WTC11 (cell line): ENCODE measurements at regions not wholly inside any gene's neighbourhood (a gene's known extent, or its start where the extent isn't known, plus 50 kb on each side); places are given as distances from the start of the nearest gene placed in this dataset.
A peak's percentile ranks its signal among the peaks of the same experiment; 100 is the strongest.

ENCODE experiments used
- ATAC-seq: fragments of 200-7000 bp; cut with Tn5 transposase; 2 replicates; pipeline ENCODE4 v1.10.0; 2021; ENCODE audit warnings: mild to moderate bottlenecking, moderate library complexity
- CTCF ChIA-PET: fragments of 300-600 bp; sonication (Branson Sonifier 250); formaldehyde crosslinking; loops from one replicate; lab custom pipeline; 2021; ENCODE audit warnings: antibody characterized with exemption; lab: Charles Lee
- POLR2A ChIA-PET: fragments of 350-600 bp; sonication (Branson Sonifier 250); formaldehyde crosslinking; loops from one replicate; lab custom pipeline; 2021; ENCODE audit warnings: antibody characterized with exemption; lab: Charles Lee
- DNase-seq: peaks from one replicate; pipeline ENCODE4 v3.0.0; 2021; ENCODE audit warnings: low spot score
- H3K27ac Mint-ChIP-seq: 2 replicates; pipeline ENCODE4 v1.8.0; 2021; ENCODE audit warnings: mixed read lengths
- H3K27me3 Mint-ChIP-seq: 2 replicates; pipeline ENCODE4 v1.8.0; 2021; ENCODE audit warnings: low read depth, mild to moderate bottlenecking, moderate library complexity, mixed read lengths
- H3K36me3 Mint-ChIP-seq: 2 replicates; pipeline ENCODE4 v1.8.0; 2021; ENCODE audit warnings: mixed read lengths
- H3K4me1 Mint-ChIP-seq: 2 replicates; pipeline ENCODE4 v1.8.0; 2022; ENCODE audit warnings: mixed read lengths
- H3K4me3 Mint-ChIP-seq: 2 replicates; pipeline ENCODE4 v1.8.0; 2021; ENCODE audit warnings: mild to moderate bottlenecking, moderate library complexity, mixed read lengths
- H3K9me3 Mint-ChIP-seq: 2 replicates; pipeline ENCODE4 v1.8.0; 2021; ENCODE audit warnings: mixed read lengths
- ATF1 ChIP-seq: sonication (generic); formaldehyde crosslinking; IDR thresholded peaks from 2 replicates; pipeline ENCODE4 v1.8.1; 2023; ENCODE audit warnings: mild to moderate bottlenecking, moderate library complexity, missing genetic modification reagents
- CBFB ChIP-seq: sonication (generic); formaldehyde crosslinking; IDR thresholded peaks from 2 replicates; pipeline ENCODE4 v1.8.1; 2022; ENCODE audit warnings: mild to moderate bottlenecking, low read depth, missing genetic modification reagents
- CREB1 ChIP-seq: sonication (generic); formaldehyde crosslinking; IDR thresholded peaks from 2 replicates; pipeline ENCODE4 v1.8.0; 2023; ENCODE audit warnings: mild to moderate bottlenecking, missing genetic modification reagents
- E2F5 ChIP-seq: sonication (generic); formaldehyde crosslinking; IDR thresholded peaks from 2 replicates; pipeline ENCODE4 v1.8.1; 2022; ENCODE audit warnings: mild to moderate bottlenecking, moderate library complexity, missing genetic modification reagents
- FOXJ3 ChIP-seq: sonication (generic); formaldehyde crosslinking; IDR thresholded peaks from 2 replicates; pipeline ENCODE4 v1.9.0; 2021; ENCODE audit warnings: missing genetic modification reagents, mild to moderate bottlenecking, borderline replicate concordance
- JAZF1 ChIP-seq: fragments of 250-450 bp; sonication (Bioruptor Pico); IDR thresholded peaks from 2 replicates; pipeline ENCODE4 v1.9.0; 2021; ENCODE audit warnings: moderate library complexity, mild to moderate bottlenecking, inconsistent platforms
- JUN ChIP-seq: sonication (generic); formaldehyde crosslinking; IDR thresholded peaks from 2 replicates; pipeline ENCODE4 v1.8.0; 2023; ENCODE audit warnings: mild to moderate bottlenecking, missing genetic modification reagents
- KAT7 ChIP-seq: sonication (generic); formaldehyde crosslinking; IDR thresholded peaks from 2 replicates; pipeline ENCODE4 v1.8.1; 2023; ENCODE audit warnings: missing genetic modification reagents, mild to moderate bottlenecking, borderline replicate concordance
- MLX ChIP-seq: sonication (generic); formaldehyde crosslinking; IDR thresholded peaks from 2 replicates; pipeline ENCODE4 v1.8.1; 2023; ENCODE audit warnings: mild to moderate bottlenecking, missing genetic modification reagents, moderate library complexity
- NR2C2 ChIP-seq: sonication (generic); formaldehyde crosslinking; IDR thresholded peaks from 2 replicates; pipeline ENCODE4 v1.8.0; 2022; ENCODE audit warnings: mild to moderate bottlenecking, missing genetic modification reagents
- RELA ChIP-seq: sonication (generic); formaldehyde crosslinking; IDR thresholded peaks from 2 replicates; pipeline ENCODE4 v1.8.1; 2022; ENCODE audit warnings: missing genetic modification reagents, mild to moderate bottlenecking, borderline replicate concordance
- SMAD3 ChIP-seq: sonication (generic); formaldehyde crosslinking; IDR thresholded peaks from 2 replicates; pipeline ENCODE4 v1.8.0; 2022; ENCODE audit warnings: missing genetic modification reagents, mild to moderate bottlenecking, borderline replicate concordance
- TEAD4 ChIP-seq: sonication (generic); formaldehyde crosslinking; IDR thresholded peaks from 2 replicates; pipeline ENCODE4 v1.8.0; 2022; ENCODE audit warnings: mild to moderate bottlenecking, missing genetic modification reagents
- USF1 ChIP-seq: sonication (generic); formaldehyde crosslinking; IDR thresholded peaks from 2 replicates; pipeline ENCODE4 v1.8.0; 2022; ENCODE audit warnings: mild to moderate bottlenecking, missing genetic modification reagents
- ZNF219 ChIP-seq: sonication (generic); formaldehyde crosslinking; IDR thresholded peaks from 2 replicates; pipeline ENCODE4 v1.8.0; 2023; ENCODE audit warnings: missing genetic modification reagents, mild to moderate bottlenecking, borderline replicate concordance
- TF ChIP-seq, protein P1 (sequence below): sonication (generic); formaldehyde crosslinking; IDR thresholded peaks from 2 replicates; pipeline ENCODE4 v1.8.0; 2023; ENCODE audit warnings: mild to moderate bottlenecking, missing genetic modification reagents
- TF ChIP-seq, protein P2 (sequence below): sonication (generic); formaldehyde crosslinking; IDR thresholded peaks from 2 replicates; pipeline ENCODE4 v1.8.1; 2023; ENCODE audit warnings: mild to moderate bottlenecking, missing genetic modification reagents, borderline replicate concordance

GRCh38 chr1:208601561-208601960, 357.4 kb upstream of the PLXNA2 start:
- ATAC-seq: peak; percentile 31

GRCh38 chr1:208603721-208604120, 359.5 kb upstream of the PLXNA2 start:
- H3K9me3 Mint-ChIP-seq: no peaks in the 10 kb centered on the region
- ChIA-PET POLR2A (no interaction called here), CTCF (no interaction called here)
- no peaks in the 10 kb centered on the region for H3K27me3 Mint-ChIP-seq
- H3K4me3 Mint-ChIP-seq: no peak overlapping the region
- DNase-seq (no peak), ATAC-seq (no peak)
- peaks cover 59% of the 10 kb centered on the region for H3K4me1 Mint-ChIP-seq
- TF ChIP-seq TEAD4 (CRISPR knock-in tag) (no peak), MLX (CRISPR knock-in tag) (no peak), KAT7 (no peak), JUN (no peak), SMAD3 (CRISPR knock-in tag) (no peak)
- H3K27ac Mint-ChIP-seq: no peak overlapping the region
- H3K36me3 Mint-ChIP-seq: no peaks in the 10 kb centered on the region

More at GRCh38 chr1:208601561-208601960, 357.4 kb upstream of the PLXNA2 start:
- ChIA-PET POLR2A (no interaction called here), CTCF (no interaction called here)
- H3K27me3 Mint-ChIP-seq: no peaks in the 10 kb centered on the region
- no peaks in the 10 kb centered on the region for H3K36me3 Mint-ChIP-seq
- TF ChIP-seq NR2C2 (no peak), FOXJ3 (CRISPR knock-in tag) (no peak), E2F5 (no peak), USF1 (CRISPR knock-in tag) (no peak), KAT7 (no peak), CREB1 (no peak), JAZF1 (CRISPR knock-in tag) (no peak), RELA (CRISPR knock-in tag) (no peak), CBFB (CRISPR knock-in tag) (no peak), ZNF219 (no peak), JUN (no peak), ATF1 (CRISPR knock-in tag) (no peak)
- TF ChIP-seq, protein P1, sequence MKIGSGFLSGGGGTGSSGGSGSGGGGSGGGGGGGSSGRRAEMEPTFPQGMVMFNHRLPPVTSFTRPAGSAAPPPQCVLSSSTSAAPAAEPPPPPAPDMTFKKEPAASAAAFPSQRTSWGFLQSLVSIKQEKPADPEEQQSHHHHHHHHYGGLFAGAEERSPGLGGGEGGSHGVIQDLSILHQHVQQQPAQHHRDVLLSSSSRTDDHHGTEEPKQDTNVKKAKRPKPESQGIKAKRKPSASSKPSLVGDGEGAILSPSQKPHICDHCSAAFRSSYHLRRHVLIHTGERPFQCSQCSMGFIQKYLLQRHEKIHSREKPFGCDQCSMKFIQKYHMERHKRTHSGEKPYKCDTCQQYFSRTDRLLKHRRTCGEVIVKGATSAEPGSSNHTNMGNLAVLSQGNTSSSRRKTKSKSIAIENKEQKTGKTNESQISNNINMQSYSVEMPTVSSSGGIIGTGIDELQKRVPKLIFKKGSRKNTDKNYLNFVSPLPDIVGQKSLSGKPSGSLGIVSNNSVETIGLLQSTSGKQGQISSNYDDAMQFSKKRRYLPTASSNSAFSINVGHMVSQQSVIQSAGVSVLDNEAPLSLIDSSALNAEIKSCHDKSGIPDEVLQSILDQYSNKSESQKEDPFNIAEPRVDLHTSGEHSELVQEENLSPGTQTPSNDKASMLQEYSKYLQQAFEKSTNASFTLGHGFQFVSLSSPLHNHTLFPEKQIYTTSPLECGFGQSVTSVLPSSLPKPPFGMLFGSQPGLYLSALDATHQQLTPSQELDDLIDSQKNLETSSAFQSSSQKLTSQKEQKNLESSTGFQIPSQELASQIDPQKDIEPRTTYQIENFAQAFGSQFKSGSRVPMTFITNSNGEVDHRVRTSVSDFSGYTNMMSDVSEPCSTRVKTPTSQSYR (CRISPR knock-in tag): no peak
- TF ChIP-seq, protein P2, sequence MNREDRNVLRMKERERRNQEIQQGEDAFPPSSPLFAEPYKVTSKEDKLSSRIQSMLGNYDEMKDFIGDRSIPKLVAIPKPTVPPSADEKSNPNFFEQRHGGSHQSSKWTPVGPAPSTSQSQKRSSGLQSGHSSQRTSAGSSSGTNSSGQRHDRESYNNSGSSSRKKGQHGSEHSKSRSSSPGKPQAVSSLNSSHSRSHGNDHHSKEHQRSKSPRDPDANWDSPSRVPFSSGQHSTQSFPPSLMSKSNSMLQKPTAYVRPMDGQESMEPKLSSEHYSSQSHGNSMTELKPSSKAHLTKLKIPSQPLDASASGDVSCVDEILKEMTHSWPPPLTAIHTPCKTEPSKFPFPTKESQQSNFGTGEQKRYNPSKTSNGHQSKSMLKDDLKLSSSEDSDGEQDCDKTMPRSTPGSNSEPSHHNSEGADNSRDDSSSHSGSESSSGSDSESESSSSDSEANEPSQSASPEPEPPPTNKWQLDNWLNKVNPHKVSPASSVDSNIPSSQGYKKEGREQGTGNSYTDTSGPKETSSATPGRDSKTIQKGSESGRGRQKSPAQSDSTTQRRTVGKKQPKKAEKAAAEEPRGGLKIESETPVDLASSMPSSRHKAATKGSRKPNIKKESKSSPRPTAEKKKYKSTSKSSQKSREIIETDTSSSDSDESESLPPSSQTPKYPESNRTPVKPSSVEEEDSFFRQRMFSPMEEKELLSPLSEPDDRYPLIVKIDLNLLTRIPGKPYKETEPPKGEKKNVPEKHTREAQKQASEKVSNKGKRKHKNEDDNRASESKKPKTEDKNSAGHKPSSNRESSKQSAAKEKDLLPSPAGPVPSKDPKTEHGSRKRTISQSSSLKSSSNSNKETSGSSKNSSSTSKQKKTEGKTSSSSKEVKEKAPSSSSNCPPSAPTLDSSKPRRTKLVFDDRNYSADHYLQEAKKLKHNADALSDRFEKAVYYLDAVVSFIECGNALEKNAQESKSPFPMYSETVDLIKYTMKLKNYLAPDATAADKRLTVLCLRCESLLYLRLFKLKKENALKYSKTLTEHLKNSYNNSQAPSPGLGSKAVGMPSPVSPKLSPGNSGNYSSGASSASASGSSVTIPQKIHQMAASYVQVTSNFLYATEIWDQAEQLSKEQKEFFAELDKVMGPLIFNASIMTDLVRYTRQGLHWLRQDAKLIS (CRISPR knock-in tag): no peak
- no peak overlapping the region for H3K27ac Mint-ChIP-seq
- H3K4me1 Mint-ChIP-seq: peaks cover 69% of the 10 kb centered on the region
- no peak overlapping the region for H3K4me3 Mint-ChIP-seq
- no peaks in the 10 kb centered on the region for H3K9me3 Mint-ChIP-seq
- DNase-seq: no peak
